Panc1 (cell line): ENCODE measurements at regions not wholly inside any gene's neighbourhood (a gene's known extent, or its start where the extent isn't known, plus 50 kb on each side); places are given as distances from the start of the nearest gene placed in this dataset.

Source experiments
- ATAC-seq: fragments of 200-7000 bp; cut with Tn5 transposase; 2 replicates; pipeline ENCODE4 v1.9.1; 2020; ENCODE audit warnings: mild to moderate bottlenecking, moderate library complexity
- BruUV-seq: library from RNA; stranded (reverse); fragments of 400-500 nt; replicated peaks from 2 replicates; lab custom pipeline; 2021; lab: Mats Ljungman, UMichigan
- CTCF ChIA-PET: fragments of 300-600 bp; sonication (Branson Sonifier 250); formaldehyde crosslinking; loops from one replicate; lab custom pipeline; 2022; ENCODE audit warnings: antibody characterized with exemption; lab: Charles Lee
- POLR2A ChIA-PET: fragments of 300-600 bp; sonication (Branson Sonifier 250); formaldehyde crosslinking; loops from one replicate; lab custom pipeline; 2022; ENCODE audit warnings: antibody characterized with exemption; lab: Charles Lee
- DNase-seq: peaks from one replicate; pipeline ENCODE4 v3.0.0-alpha.2; 2010; ENCODE audit warnings: low read depth, low spot score
- H3K27ac ChIP-seq: 2 replicates; pipeline ENCODE4 v1.5.1; 2011; ENCODE audit warnings: mild to moderate bottlenecking, low read length, inconsistent platforms
- H3K27me3 ChIP-seq: fragments of 200-500 bp; sonication (Bioruptor generic); 2 replicates; pipeline ENCODE4 v1.6.0; 2014; ENCODE audit warnings: low read length, inconsistent platforms; ENCODE audit not compliant: control insufficient read depth, insufficient read depth
- H3K36me3 ChIP-seq: fragments of 200-500 bp; sonication (Bioruptor generic); 2 replicates; pipeline ENCODE4 v1.5.1; 2014; ENCODE audit warnings: inconsistent platforms, mild to moderate bottlenecking, low read length, moderate library complexity; ENCODE audit not compliant: control insufficient read depth, insufficient read depth
- H3K4me1 ChIP-seq: 2 replicates; pipeline ENCODE4 v1.5.1; 2011; ENCODE audit warnings: inconsistent platforms, mild to moderate bottlenecking, low read length, moderate library complexity; ENCODE audit not compliant: control insufficient read depth, insufficient read depth
- H3K4me3 ChIP-seq, 2 experiments: 2 replicates each; pipeline ENCODE4 v1.5.1; 2011 to 2012; ENCODE audit warnings: low read depth in 2 of 2, low read length in 2 of 2, mild to moderate bottlenecking in 2 of 2, inconsistent platforms in 1 of 2, moderate library complexity in 1 of 2
- H3K9me3 ChIP-seq: fragments of 200-500 bp; sonication (Bioruptor generic); 2 replicates; pipeline ENCODE4 v1.5.1; 2014; ENCODE audit warnings: low read depth, mild to moderate bottlenecking, inconsistent platforms, low read length, moderate library complexity; ENCODE audit not compliant: control insufficient read depth, insufficient read depth
- POLR2AphosphoS5 ChIP-seq: IDR thresholded peaks from 2 replicates; pipeline ENCODE4 v1.6.1; 2012; ENCODE audit warnings: mild to moderate bottlenecking, low read depth, low read length, moderate library complexity
- SIN3A ChIP-seq: IDR thresholded peaks from 2 replicates; pipeline ENCODE4 v1.6.1; 2012; ENCODE audit warnings: low read depth, mild to moderate bottlenecking, low read length, moderate library complexity, borderline replicate concordance; ENCODE audit not compliant: insufficient read depth
- TCF7L2 ChIP-seq: IDR thresholded peaks from 2 replicates; pipeline ENCODE4 v1.6.1; 2011; ENCODE audit warnings: mild to moderate bottlenecking, low read depth, low read length, inconsistent platforms
- in situ Hi-C: cut with HindIII; loops from 2 replicates; pipeline ENCODE4 v1.10.0; 2016; ENCODE audit warnings: low sequenced_read_pairs, low pct_unique_long_range_greater_than_20kb
- intact Hi-C: fragments of 100-400 bp; cut with micrococcal nuclease; formaldehyde crosslinking; loops from one replicate; pipeline ENCODE4 v1.10.0; 2022; ENCODE audit not compliant: unreplicated experiment
- TF ChIP-seq, protein P1 (sequence below): fragments of 450-650 bp; IDR thresholded peaks from 2 replicates; pipeline ENCODE4 v1.5.1; 2017; ENCODE audit warnings: mild to moderate bottlenecking
- TF ChIP-seq, protein P2 (sequence below), 2 experiments: IDR thresholded peaks; 2 replicates each; pipeline ENCODE4 v1.6.1; 2011 to 2012; ENCODE audit warnings: low read depth in 2 of 2, control low read depth in 1 of 2, low read length in 1 of 2, mild to moderate bottlenecking in 1 of 2, moderate library complexity in 1 of 2; ENCODE audit not compliant: insufficient read depth in 1 of 2

DNA sequence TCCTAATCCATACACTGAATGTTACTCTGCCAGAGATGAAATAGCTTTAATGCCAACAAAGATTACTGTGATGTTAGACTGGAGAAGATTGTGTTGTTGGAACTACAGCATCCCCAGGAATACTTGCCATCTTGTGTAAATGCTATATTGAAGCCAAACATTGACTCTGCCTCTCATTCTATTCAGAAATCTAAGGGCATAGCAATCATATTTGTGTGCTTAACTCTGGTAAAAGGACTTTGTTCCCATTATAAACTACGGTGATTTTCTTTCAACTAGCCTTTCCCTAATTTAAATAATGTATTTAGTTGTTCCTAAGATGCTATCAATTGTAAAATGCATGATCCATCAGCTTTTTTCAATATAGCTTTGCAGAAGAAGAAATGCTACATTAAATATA lies 498.4 kb upstream of the LRRN3 start:
- Histone ChIP-seq H3K27ac (no peak overlapping the region), H3K36me3 (no peaks in the 10 kb centered on the region), H3K27me3 (no peaks in the 10 kb centered on the region), H3K9me3 (no peaks in the 10 kb centered on the region), H3K4me1 (no peaks in the 10 kb centered on the region), H3K4me3 (no peak overlapping the region)
- no TSS peak for BruUV-seq
- in situ Hi-C loops (no loop called here), intact Hi-C loops (no loop called here)
- TF ChIP-seq, protein P1, sequence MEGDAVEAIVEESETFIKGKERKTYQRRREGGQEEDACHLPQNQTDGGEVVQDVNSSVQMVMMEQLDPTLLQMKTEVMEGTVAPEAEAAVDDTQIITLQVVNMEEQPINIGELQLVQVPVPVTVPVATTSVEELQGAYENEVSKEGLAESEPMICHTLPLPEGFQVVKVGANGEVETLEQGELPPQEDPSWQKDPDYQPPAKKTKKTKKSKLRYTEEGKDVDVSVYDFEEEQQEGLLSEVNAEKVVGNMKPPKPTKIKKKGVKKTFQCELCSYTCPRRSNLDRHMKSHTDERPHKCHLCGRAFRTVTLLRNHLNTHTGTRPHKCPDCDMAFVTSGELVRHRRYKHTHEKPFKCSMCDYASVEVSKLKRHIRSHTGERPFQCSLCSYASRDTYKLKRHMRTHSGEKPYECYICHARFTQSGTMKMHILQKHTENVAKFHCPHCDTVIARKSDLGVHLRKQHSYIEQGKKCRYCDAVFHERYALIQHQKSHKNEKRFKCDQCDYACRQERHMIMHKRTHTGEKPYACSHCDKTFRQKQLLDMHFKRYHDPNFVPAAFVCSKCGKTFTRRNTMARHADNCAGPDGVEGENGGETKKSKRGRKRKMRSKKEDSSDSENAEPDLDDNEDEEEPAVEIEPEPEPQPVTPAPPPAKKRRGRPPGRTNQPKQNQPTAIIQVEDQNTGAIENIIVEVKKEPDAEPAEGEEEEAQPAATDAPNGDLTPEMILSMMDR = no peak
- TF ChIP-seq, protein P2, sequence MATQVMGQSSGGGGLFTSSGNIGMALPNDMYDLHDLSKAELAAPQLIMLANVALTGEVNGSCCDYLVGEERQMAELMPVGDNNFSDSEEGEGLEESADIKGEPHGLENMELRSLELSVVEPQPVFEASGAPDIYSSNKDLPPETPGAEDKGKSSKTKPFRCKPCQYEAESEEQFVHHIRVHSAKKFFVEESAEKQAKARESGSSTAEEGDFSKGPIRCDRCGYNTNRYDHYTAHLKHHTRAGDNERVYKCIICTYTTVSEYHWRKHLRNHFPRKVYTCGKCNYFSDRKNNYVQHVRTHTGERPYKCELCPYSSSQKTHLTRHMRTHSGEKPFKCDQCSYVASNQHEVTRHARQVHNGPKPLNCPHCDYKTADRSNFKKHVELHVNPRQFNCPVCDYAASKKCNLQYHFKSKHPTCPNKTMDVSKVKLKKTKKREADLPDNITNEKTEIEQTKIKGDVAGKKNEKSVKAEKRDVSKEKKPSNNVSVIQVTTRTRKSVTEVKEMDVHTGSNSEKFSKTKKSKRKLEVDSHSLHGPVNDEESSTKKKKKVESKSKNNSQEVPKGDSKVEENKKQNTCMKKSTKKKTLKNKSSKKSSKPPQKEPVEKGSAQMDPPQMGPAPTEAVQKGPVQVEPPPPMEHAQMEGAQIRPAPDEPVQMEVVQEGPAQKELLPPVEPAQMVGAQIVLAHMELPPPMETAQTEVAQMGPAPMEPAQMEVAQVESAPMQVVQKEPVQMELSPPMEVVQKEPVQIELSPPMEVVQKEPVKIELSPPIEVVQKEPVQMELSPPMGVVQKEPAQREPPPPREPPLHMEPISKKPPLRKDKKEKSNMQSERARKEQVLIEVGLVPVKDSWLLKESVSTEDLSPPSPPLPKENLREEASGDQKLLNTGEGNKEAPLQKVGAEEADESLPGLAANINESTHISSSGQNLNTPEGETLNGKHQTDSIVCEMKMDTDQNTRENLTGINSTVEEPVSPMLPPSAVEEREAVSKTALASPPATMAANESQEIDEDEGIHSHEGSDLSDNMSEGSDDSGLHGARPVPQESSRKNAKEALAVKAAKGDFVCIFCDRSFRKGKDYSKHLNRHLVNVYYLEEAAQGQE (IDR thresholded peaks at IDR 0.05; ENCODE audit: insufficient read depth in 1 of 2, low read depth in 2 of 2, low read length in 1 of 2) = no peak
- no peak for TF ChIP-seq POLR2AphosphoS5
- no peak for TF ChIP-seq TCF7L2
- TF ChIP-seq SIN3A = no peak
- POLR2A ChIA-PET = no interaction called here
- CTCF ChIA-PET = no interaction called here
- DNase-seq (no peak), ATAC-seq (no peak)

DNA sequence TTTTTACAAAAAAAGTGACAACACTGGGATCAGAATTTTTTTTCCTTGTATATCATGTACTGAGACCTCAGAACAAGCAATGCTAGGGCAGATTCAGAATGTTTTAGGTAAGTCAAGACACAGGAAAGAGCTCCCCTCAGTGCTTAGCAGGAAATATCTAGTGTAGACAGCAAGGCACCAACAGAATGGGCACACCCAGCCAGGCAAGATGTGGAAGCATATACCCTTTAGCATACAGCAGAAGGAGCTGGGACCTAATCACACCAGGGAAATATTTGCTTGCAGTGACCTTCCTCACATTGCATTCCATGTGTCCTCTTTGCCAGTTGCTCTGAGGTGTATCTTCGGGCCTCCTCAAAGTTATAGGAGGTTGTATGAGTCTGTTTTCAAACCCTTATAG lies 497.6 kb upstream of the LRRN3 start:
- CTCF ChIA-PET = no interaction called here
- no peak for DNase-seq
- no TSS peak for BruUV-seq
- POLR2A ChIA-PET = no interaction called here
- Histone ChIP-seq H3K27me3 (no peaks in the 10 kb centered on the region), H3K4me1 (no peaks in the 10 kb centered on the region), H3K36me3 (no peaks in the 10 kb centered on the region), H3K9me3 (no peaks in the 10 kb centered on the region), H3K4me3 (no peak overlapping the region), H3K27ac (no peak overlapping the region)
- no peak for ATAC-seq
- in situ Hi-C loops = no loop called here
- intact Hi-C loops = no loop called here
- TF ChIP-seq, protein P1 = no peak
- TF ChIP-seq TCF7L2 = no peak
- no peak for TF ChIP-seq SIN3A
- no peak for TF ChIP-seq POLR2AphosphoS5
- TF ChIP-seq, protein P2 (IDR thresholded peaks at IDR 0.05; ENCODE audit: insufficient read depth in 1 of 2, low read depth in 2 of 2, low read length in 1 of 2) = no peak
